ENCODE measurements at regions not wholly inside any gene's neighbourhood (a gene's known extent, or its start where the extent isn't known, plus 50 kb on each side); places are given as distances from the start of the nearest gene placed in this dataset.
"Not testable (repeated sequence)": the region's sequence is repeated elsewhere in the genome, so short reads cannot be mapped to it uniquely, and the experiment has no call there.

- no peak for DNase-seq (ENCODE audit: low read depth in 4 of 4, low spot score in 2 of 4)
Measured at GRCh38 chr10:3968727-3969126, 183.7 kb upstream of the KLF6 start.

GRCh38 chr10:3964516-3964915 is 179.5 kb upstream of the KLF6 start:
- DNase-seq (ENCODE audit: low read depth in 4 of 4, low spot score in 2 of 4), result no peak

DNA sequence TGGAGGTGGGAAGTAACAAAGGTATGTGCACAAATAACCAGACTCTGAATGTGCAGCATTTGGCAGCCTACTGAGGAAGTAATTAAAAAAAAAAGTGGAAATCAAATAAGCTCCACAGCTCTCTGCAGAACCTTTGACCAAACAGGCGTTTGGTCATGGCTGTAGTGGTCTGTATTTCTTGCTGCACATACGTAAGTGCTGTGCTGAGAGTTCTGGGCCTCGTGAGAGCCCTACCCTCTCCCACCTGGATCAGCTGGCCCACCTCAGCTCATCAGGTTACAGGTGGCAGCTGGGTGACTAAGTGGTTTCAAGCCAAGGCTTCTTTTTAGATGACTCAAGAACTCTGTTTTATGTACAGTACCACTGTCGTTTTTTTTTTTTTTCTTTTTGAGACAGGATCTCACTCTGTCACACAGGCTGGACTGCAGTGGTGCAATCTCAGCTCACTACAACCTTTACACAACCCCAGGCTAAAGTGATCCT is 178.2 kb upstream of the KLF6 start:
- DNase-seq (ENCODE audit: low read depth in 4 of 4, low spot score in 2 of 4), result no peak

GRCh38 chr10:3961082-3961481 is 176.1 kb upstream of the KLF6 start:
- DNase-seq (ENCODE audit: low read depth in 4 of 4, low spot score in 2 of 4), result no peak

- no peak for DNase-seq (ENCODE audit: low read depth in 4 of 4, low spot score in 2 of 4)
Measured at GRCh38 chr10:3960496-3960895, 175.5 kb upstream of the KLF6 start.

- DNase-seq (ENCODE audit: low read depth in 4 of 4, low spot score in 2 of 4), result no peak
Measured at GRCh38 chr10:3959370-3960325, 174.6 kb upstream of the KLF6 start.

- no peak for DNase-seq (ENCODE audit: low read depth in 4 of 4, low spot score in 2 of 4)
Measured at GRCh38 chr10:3958472-3958996, 173.5 kb upstream of the KLF6 start.

DNA sequence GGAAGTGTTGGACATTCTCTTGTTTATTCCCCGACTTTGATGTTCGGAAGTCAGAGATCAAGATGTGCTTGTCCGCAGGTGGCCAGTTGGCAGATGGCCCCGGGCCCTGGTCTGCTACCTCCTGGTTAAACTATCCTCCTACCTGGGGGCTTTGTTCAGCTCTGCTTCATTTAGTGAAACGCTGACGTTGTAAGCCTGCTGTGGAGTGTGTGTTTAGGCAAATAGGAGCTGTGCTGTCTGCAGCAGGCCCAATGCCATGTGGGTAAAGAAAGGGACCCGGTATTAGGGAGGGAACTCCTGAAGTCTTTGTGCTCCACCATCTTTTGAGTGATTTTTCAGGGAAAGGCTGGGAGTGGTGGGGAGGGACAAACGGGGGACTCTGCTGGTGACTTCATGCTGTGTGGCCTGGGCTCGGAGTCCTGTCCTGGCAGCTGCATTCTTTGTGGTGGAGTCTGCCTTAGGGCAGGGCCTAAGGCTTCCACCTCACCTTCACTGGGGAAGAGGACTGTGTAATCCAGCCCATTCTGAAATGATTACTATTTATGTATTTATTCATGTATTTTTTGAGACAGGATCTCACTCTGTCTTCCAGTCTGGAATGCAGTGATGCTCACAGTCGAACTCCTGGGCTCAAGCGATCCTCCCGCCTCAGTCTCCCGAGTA is 171.1 kb upstream of the KLF6 start:
- DNase-seq (ENCODE audit: low read depth in 4 of 4, low spot score in 2 of 4), result no peak

DNA sequence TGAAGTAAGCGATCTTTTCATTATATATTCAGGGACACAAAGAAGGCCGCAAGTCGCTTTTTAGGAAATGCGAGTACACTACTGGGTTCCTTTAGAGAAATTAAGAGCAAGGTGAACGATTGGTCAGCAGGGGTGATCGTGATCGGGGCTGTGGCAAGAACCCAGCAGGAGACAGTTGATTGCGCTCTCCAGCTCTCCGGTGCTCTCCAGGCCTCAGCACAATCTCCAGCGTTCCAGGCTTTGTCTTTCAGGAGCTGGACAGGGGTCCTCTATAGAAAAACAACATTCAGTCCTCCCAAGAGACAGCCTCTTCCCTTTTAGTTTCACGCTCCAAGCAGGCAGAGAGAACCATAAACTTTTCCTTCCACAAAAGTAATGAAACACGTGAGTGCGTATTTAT is 170.5 kb upstream of the KLF6 start:
- DNase-seq (ENCODE audit: low read depth in 4 of 4, low spot score in 2 of 4), result no peak

DNA sequence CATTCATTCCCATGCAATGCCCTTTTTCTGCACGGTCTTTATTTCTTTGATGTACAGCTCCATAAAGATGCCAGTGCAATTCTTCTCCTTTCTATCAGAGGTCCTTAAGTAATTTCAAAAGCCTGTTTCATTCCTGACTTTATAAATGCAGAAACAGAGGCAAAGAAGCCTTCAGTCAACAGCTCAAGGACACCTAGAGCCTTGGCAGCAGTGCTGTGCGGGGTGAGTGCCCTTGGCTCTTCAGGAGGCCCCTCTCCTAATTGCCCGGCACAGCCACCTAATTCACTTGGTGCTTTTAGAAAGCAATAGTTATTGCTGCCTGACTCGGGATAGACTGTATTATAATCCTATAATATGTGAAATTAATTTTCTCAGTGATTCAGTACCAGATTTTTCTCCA is 169.6 kb upstream of the KLF6 start:
- DNase-seq (ENCODE audit: low read depth in 4 of 4, low spot score in 2 of 4), result no peak

DNA sequence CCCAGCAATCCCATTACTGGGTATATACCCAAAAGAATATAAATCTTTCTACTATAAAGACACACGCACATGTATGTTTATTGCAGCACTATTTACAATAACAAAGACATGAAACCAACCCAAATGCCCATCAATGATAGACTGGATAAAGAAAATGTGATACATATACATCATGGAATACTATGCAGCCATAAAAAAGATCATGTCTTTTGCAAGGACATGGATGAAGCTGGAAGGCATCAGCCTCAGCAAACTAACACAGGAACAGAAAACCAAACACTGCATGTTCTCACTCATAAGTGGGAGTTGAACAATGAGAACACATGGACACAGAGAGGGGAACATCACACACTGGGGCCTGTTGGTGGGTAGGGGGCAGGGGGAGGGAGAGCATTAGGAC is 169.0 kb upstream of the KLF6 start:
- not testable (repeated sequence) for DNase-seq (ENCODE audit: low read depth in 4 of 4, low spot score in 2 of 4)

- DNase-seq (ENCODE audit: low read depth in 4 of 4, low spot score in 2 of 4), result no peak
Measured at GRCh38 chr10:3951993-3952392, 167.0 kb upstream of the KLF6 start.

GRCh38 chr10:3950676-3951275 is 165.8 kb upstream of the KLF6 start:
- no peak for DNase-seq (ENCODE audit: low read depth in 4 of 4, low spot score in 2 of 4)

DNA sequence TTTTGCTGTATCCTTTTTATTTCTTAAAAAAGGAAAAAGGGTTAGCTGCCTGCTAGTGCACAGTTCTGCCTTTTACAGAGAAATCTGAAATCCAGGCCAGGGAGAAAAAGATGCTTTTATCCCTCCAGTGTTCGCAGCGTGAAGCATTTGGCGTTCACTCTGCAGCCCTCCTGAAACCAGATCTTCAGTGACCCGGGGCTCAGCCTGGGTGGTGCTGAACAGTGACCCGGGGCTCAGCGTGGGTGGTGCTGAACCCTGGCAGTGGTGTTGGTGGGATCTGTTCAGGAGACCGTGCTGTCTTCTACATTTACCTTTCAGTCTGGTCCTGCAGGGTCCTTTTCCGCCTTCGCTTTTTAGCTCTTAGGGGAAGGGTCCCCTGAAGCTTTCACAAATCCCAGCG is 164.7 kb upstream of the KLF6 start:
- no peak for DNase-seq (ENCODE audit: low read depth in 4 of 4, low spot score in 2 of 4)

GRCh38 chr10:3948843-3949242 is 163.8 kb upstream of the KLF6 start:
- no peak for DNase-seq (ENCODE audit: low read depth in 4 of 4, low spot score in 2 of 4)

GRCh38 chr10:3946234-3947229 is 161.5 kb upstream of the KLF6 start:
- no peak for DNase-seq (ENCODE audit: low read depth in 4 of 4, low spot score in 2 of 4)

- DNase-seq (ENCODE audit: low read depth in 4 of 4, low spot score in 2 of 4), result no peak
Measured at GRCh38 chr10:3945026-3945425, 160.0 kb upstream of the KLF6 start.

DNA sequence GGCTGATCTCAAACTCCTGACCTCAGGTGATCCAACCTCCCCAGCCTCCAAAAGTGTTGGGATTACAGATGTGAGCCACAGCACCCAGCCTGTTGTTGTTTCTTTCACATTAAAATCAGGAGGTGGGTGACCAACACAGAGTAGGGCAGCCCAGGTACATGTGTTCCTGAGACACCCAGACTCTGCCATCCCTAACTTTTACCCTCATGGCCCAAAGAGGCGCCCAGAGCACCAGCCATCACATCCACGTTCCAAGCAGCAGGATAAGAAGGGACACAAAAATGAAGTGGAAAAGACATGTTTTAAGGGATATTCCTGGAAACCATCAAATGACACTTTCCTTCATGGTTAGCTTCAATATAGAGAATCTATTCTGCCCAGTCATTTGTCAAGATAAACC is 159.6 kb upstream of the KLF6 start:
- no peak for DNase-seq (ENCODE audit: low read depth in 4 of 4, low spot score in 2 of 4)

GRCh38 chr10:3943695-3944257 is 158.8 kb upstream of the KLF6 start:
- no peak for DNase-seq (ENCODE audit: low read depth in 4 of 4, low spot score in 2 of 4)
